ENCODE measurements at regions not wholly inside any gene's neighbourhood (a gene's known extent, or its start where the extent isn't known, plus 50 kb on each side); places are given as distances from the start of the nearest gene placed in this dataset.

GRCh38 chr7:8975681-8976080 lies 542.3 kb downstream of the NXPH1 start:
- no peaks in the 10 kb centered on the region for H3K27me3 Mint-ChIP-seq
- H3K27ac Mint-ChIP-seq, result no peak overlapping the region
- H3K36me3 Mint-ChIP-seq, result no peaks in the 10 kb centered on the region
- DNase-seq (ENCODE audit: low spot score), result no peak
- peaks cover 4% of the 10 kb centered on the region for H3K9me3 Mint-ChIP-seq
- ATAC-seq, result no peak
- H3K4me3 Mint-ChIP-seq, result no peak overlapping the region
- H3K4me1 Mint-ChIP-seq (ENCODE audit: low read depth in 2 of 2), result no peaks in the 10 kb centered on the region

GRCh38 chr7:8982338-8982992 lies 549.1 kb downstream of the NXPH1 start:
- no peaks in the 10 kb centered on the region for H3K36me3 Mint-ChIP-seq
- H3K27ac Mint-ChIP-seq, result no peak overlapping the region
- no peak for ATAC-seq
- no peak for DNase-seq (ENCODE audit: low spot score)
- H3K4me3 Mint-ChIP-seq, result no peak overlapping the region
- no peaks in the 10 kb centered on the region for H3K4me1 Mint-ChIP-seq (ENCODE audit: low read depth in 2 of 2)
- no peaks in the 10 kb centered on the region for H3K27me3 Mint-ChIP-seq
- peaks cover 7% of the 10 kb centered on the region for H3K9me3 Mint-ChIP-seq

- Mint-ChIP-seq H3K36me3 (no peaks in the 10 kb centered on the region), H3K27ac (no peak overlapping the region), H3K9me3 (peaks cover 3% of the 10 kb centered on the region), H3K27me3 (no peaks in the 10 kb centered on the region), H3K4me1 (ENCODE audit: low read depth in 2 of 2) (no peaks in the 10 kb centered on the region), H3K4me3 (no peak overlapping the region)
- ATAC-seq (no peak), DNase-seq (ENCODE audit: low spot score) (no peak)
Measured at GRCh38 chr7:8985255-8985654, 551.8 kb downstream of the NXPH1 start.

- DNase-seq (ENCODE audit: low spot score) (no peak), ATAC-seq (no peak)
- Mint-ChIP-seq H3K4me3 (no peak overlapping the region), H3K4me1 (ENCODE audit: low read depth in 2 of 2) (no peaks in the 10 kb centered on the region), H3K9me3 (peaks cover 5% of the 10 kb centered on the region), H3K27me3 (no peaks in the 10 kb centered on the region), H3K36me3 (no peaks in the 10 kb centered on the region), H3K27ac (no peak overlapping the region)
Measured at GRCh38 chr7:8988267-8988666, 554.9 kb downstream of the NXPH1 start.

- Mint-ChIP-seq H3K4me1 (ENCODE audit: low read depth in 2 of 2) (no peaks in the 10 kb centered on the region), H3K36me3 (no peaks in the 10 kb centered on the region), H3K27ac (no peak overlapping the region), H3K27me3 (no peaks in the 10 kb centered on the region), H3K4me3 (no peak overlapping the region), H3K9me3 (peaks cover 10% of the 10 kb centered on the region)
- ATAC-seq, result no peak
- DNase-seq (ENCODE audit: low spot score), result no peak
Measured at GRCh38 chr7:8991159-8991558, 557.8 kb downstream of the NXPH1 start.

GRCh38 chr7:8998762-8999161 lies 565.4 kb downstream of the NXPH1 start:
- Mint-ChIP-seq H3K27ac (no peak overlapping the region), H3K4me1 (ENCODE audit: low read depth in 2 of 2) (no peaks in the 10 kb centered on the region), H3K4me3 (no peak overlapping the region), H3K9me3 (peaks cover 15% of the 10 kb centered on the region), H3K27me3 (no peaks in the 10 kb centered on the region), H3K36me3 (no peaks in the 10 kb centered on the region)
- no peak for ATAC-seq
- no peak for DNase-seq (ENCODE audit: low spot score)

DNA sequence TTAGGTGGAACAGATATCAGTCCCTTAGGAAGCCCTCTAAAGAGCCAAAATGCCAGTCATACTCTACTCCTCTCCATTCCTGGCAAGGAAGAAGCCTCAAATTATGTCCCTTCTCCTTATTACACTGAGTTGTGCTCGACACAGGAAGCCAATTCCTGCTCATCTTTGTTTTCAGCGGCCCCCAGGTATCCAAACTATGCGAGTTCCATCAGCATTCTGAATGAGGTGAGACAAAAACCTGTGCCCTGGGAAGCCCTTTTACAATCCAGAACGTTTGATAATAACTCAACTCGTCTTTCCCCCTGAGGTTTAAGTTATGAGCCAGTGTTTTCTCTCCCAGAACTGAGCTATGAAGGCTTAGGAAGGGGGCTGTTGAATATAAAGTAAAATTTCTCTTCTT lies 580.5 kb downstream of the NXPH1 start:
- Mint-ChIP-seq H3K9me3 (peaks cover 9% of the 10 kb centered on the region), H3K4me3 (no peak overlapping the region), H3K27ac (no peak overlapping the region), H3K36me3 (no peaks in the 10 kb centered on the region), H3K4me1 (ENCODE audit: low read depth in 2 of 2) (no peaks in the 10 kb centered on the region), H3K27me3 (no peaks in the 10 kb centered on the region)
- DNase-seq (ENCODE audit: low spot score) (no peak), ATAC-seq (no peak)

DNA sequence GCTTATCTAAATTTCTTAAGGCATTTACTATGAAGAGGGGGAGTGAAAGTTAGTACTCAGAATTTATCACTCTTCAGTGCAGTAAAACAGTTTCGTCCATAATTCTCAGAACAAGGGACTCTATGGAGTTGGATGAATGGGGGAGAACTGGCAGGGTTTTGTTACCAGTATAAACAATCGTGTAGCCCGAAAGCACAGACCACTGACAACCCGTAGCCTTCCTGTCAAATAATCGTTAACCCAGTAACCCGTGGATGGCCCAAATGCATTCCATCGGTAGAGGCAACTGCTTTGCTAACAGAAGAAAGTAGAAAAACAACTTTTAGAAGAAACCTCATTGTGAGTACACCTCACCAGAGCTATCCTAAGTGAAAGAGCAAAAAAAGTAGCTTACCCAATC lies 583.9 kb downstream of the NXPH1 start:
- DNase-seq (ENCODE audit: low spot score), result no peak
- Mint-ChIP-seq H3K27ac (no peak overlapping the region), H3K27me3 (no peaks in the 10 kb centered on the region), H3K9me3 (peaks cover 9% of the 10 kb centered on the region), H3K36me3 (no peaks in the 10 kb centered on the region), H3K4me1 (ENCODE audit: low read depth in 2 of 2) (no peaks in the 10 kb centered on the region), H3K4me3 (no peak overlapping the region)
- ATAC-seq, result no peak

GRCh38 chr7:9022456-9022855 lies 589.0 kb downstream of the NXPH1 start:
- peaks cover 7% of the 10 kb centered on the region for H3K36me3 Mint-ChIP-seq
- no peak overlapping the region for H3K27ac Mint-ChIP-seq
- H3K27me3 Mint-ChIP-seq, result no peaks in the 10 kb centered on the region
- no peak for ATAC-seq
- no peak for DNase-seq (ENCODE audit: low spot score)
- H3K4me3 Mint-ChIP-seq, result no peak overlapping the region
- no peaks in the 10 kb centered on the region for H3K4me1 Mint-ChIP-seq (ENCODE audit: low read depth in 2 of 2)
- H3K9me3 Mint-ChIP-seq, result peaks cover 14% of the 10 kb centered on the region

- Mint-ChIP-seq H3K36me3 (peaks cover 15% of the 10 kb centered on the region), H3K4me1 (ENCODE audit: low read depth in 2 of 2) (no peaks in the 10 kb centered on the region), H3K27ac (no peak overlapping the region), H3K9me3 (peaks cover 19% of the 10 kb centered on the region), H3K27me3 (no peaks in the 10 kb centered on the region), H3K4me3 (no peak overlapping the region)
- DNase-seq (ENCODE audit: low spot score), result no peak
- no peak for ATAC-seq
Measured at GRCh38 chr7:9023675-9024294, 590.4 kb downstream of the NXPH1 start.

- H3K4me3 Mint-ChIP-seq, result no peak overlapping the region
- peaks cover 15% of the 10 kb centered on the region for H3K9me3 Mint-ChIP-seq
- no peaks in the 10 kb centered on the region for H3K27me3 Mint-ChIP-seq
Measured at GRCh38 chr7:9026121-9026520, 592.7 kb downstream of the NXPH1 start.

GRCh38 chr7:9028012-9028411 lies 594.6 kb downstream of the NXPH1 start:
- no peaks in the 10 kb centered on the region for H3K27me3 Mint-ChIP-seq
- H3K4me1 Mint-ChIP-seq (ENCODE audit: low read depth in 2 of 2), result no peaks in the 10 kb centered on the region
- H3K27ac Mint-ChIP-seq, result no peak overlapping the region
- no peak for DNase-seq (ENCODE audit: low spot score)
- H3K9me3 Mint-ChIP-seq, result peaks cover 17% of the 10 kb centered on the region
- ATAC-seq, result no peak
- H3K36me3 Mint-ChIP-seq, result peaks cover 15% of the 10 kb centered on the region
- no peak overlapping the region for H3K4me3 Mint-ChIP-seq

More at GRCh38 chr7:9026121-9026520, 592.7 kb downstream of the NXPH1 start:
- H3K27ac Mint-ChIP-seq, result no peak overlapping the region
- ATAC-seq (no peak), DNase-seq (ENCODE audit: low spot score) (no peak)
- H3K4me1 Mint-ChIP-seq (ENCODE audit: low read depth in 2 of 2), result no peaks in the 10 kb centered on the region
- peaks cover 15% of the 10 kb centered on the region for H3K36me3 Mint-ChIP-seq

DNA sequence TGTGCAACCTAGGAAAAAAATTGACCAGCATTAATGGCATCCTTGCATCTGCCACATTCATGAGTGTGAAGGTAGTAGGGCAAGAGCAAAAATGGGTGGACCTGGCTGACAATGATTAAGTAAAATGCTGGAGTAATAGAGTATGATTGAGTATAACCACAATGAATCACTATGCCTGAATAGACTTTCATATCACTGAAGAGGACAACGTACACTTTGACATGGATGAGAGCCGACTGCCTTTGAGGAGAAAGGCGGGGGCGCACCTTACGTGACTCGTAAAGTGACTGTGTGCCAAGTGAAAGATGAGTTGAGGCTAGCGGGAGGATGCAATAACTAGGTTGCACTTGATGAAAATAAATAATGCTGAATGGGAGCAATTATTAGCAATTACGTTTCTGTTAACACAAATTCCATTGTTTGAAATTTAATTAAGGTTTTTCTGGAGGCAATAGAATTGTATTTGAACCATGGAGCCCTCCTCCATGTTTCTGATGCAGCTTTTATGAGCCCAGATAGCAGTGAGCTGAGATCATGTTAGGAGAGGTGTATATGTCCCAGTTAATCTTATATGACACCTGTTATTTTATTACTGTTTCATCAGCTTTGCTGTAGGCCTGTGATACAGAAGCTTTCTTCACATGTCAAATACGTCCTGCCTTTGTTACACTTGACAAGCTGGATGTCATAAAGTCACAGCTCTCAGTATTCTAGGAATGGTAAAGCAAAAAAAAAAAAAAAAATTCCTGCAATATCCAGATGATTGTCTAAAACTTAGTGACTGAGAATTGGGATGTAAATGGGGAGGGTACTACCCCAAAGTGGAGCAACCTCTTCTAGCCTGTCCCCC lies 596.5 kb downstream of the NXPH1 start:
- H3K4me1 Mint-ChIP-seq (ENCODE audit: low read depth in 2 of 2), result no peaks in the 10 kb centered on the region
- peaks cover 21% of the 10 kb centered on the region for H3K9me3 Mint-ChIP-seq
- DNase-seq (ENCODE audit: low spot score) (no peak), ATAC-seq (no peak)
- no peak overlapping the region for H3K27ac Mint-ChIP-seq
- peaks cover 15% of the 10 kb centered on the region for H3K36me3 Mint-ChIP-seq
- no peak overlapping the region for H3K4me3 Mint-ChIP-seq
- no peaks in the 10 kb centered on the region for H3K27me3 Mint-ChIP-seq

GRCh38 chr7:9030976-9031375 lies 597.6 kb downstream of the NXPH1 start:
- no peak for ATAC-seq
- Mint-ChIP-seq H3K36me3 (peaks cover 15% of the 10 kb centered on the region), H3K4me3 (no peak overlapping the region), H3K9me3 (peaks cover 23% of the 10 kb centered on the region), H3K4me1 (ENCODE audit: low read depth in 2 of 2) (no peaks in the 10 kb centered on the region), H3K27ac (no peak overlapping the region), H3K27me3 (no peaks in the 10 kb centered on the region)
- DNase-seq (ENCODE audit: low spot score), result no peak
